ENCODE measurements at regions not wholly inside any gene's neighbourhood (a gene's known extent, or its start where the extent isn't known, plus 50 kb on each side); places are given as distances from the start of the nearest gene placed in this dataset.

DNA sequence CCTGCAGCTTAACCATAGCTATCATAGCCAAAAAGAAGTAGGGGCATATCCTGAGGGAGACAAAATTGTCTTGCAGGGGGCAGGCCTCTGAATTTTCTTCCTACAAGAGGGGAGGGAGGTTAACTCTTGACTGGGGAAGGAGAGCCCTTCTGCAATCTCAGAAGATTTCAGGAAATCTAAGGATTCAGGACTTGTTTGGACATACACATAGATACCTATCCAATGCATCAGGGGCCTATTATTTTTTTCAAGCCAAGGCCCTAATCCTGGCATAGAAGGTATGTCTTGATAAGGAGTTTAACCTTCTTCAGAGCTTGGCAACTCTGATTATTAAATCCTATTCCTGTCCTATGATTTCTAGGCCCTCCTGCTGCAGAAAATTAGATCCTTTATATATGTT lies 375.1 kb upstream of the ACTBL2 start:
- no peaks in the 10 kb centered on the region for H3K4me1 ChIP-seq (ENCODE audit: insufficient read depth, low read length)
- TF ChIP-seq, protein P1, sequence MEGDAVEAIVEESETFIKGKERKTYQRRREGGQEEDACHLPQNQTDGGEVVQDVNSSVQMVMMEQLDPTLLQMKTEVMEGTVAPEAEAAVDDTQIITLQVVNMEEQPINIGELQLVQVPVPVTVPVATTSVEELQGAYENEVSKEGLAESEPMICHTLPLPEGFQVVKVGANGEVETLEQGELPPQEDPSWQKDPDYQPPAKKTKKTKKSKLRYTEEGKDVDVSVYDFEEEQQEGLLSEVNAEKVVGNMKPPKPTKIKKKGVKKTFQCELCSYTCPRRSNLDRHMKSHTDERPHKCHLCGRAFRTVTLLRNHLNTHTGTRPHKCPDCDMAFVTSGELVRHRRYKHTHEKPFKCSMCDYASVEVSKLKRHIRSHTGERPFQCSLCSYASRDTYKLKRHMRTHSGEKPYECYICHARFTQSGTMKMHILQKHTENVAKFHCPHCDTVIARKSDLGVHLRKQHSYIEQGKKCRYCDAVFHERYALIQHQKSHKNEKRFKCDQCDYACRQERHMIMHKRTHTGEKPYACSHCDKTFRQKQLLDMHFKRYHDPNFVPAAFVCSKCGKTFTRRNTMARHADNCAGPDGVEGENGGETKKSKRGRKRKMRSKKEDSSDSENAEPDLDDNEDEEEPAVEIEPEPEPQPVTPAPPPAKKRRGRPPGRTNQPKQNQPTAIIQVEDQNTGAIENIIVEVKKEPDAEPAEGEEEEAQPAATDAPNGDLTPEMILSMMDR (IDR thresholded peaks at IDR 0.05; ENCODE audit: borderline replicate concordance, extremely low read depth, low read length, poor library complexity, severe bottlenecking): no peak
- TF ChIP-seq EZH2 (IDR thresholded peaks at IDR 0.05; ENCODE audit: borderline replicate concordance, low read depth, low read length, severe bottlenecking): no peak
- ATAC-seq (ENCODE audit: insufficient read depth, low read depth) (no peak), DNase-seq (no peak)
- no peak overlapping the region for H3K9ac ChIP-seq (ENCODE audit: low read depth, low read length)
- no peak overlapping the region for H2AFZ ChIP-seq (ENCODE audit: low read depth, low read length)
- H3K4me3 ChIP-seq (ENCODE audit: low read depth in 1 of 2, low read length in 2 of 2): no peak overlapping the region
- H3K4me2 ChIP-seq (ENCODE audit: insufficient read depth, low read length): no peak overlapping the region
- H3K27ac ChIP-seq (ENCODE audit: low read length): no peak overlapping the region
- peaks cover under 1% of the 10 kb centered on the region for H3K27me3 ChIP-seq (ENCODE audit: insufficient read depth, low read length, poor library complexity)
- H4K20me1 ChIP-seq (ENCODE audit: insufficient read depth, low read length): no peaks in the 10 kb centered on the region
- no peaks in the 10 kb centered on the region for H3K9me3 ChIP-seq (ENCODE audit: insufficient read depth, low read length, severe bottlenecking)
- no peaks in the 10 kb centered on the region for H3K36me3 ChIP-seq (ENCODE audit: insufficient read depth, low read length)
- H3K79me2 ChIP-seq (ENCODE audit: insufficient read depth, low read length): no peaks in the 10 kb centered on the region

DNA sequence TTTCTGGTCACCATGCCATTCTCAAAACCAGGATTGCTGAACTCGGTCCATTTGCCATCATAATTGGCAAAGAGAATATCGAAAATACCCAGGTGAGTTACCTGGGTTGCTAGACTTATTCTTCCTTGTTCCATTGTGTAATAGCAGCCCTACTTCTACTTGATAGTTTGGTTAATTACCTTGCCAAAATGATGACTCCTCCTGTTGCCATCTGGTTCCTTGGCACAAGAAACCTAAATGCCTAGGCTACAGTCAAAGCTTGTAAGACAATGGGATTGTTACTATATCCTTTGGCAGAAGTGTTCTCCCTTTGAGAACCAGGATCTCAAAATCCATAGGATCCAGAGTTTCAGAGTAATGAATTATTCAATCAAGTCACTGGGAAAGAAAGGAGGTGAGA lies 373.2 kb upstream of the ACTBL2 start:
- TF ChIP-seq, protein P1 (IDR thresholded peaks at IDR 0.05; ENCODE audit: borderline replicate concordance, extremely low read depth, low read length, poor library complexity, severe bottlenecking): no peak
- no peak for TF ChIP-seq EZH2 (IDR thresholded peaks at IDR 0.05; ENCODE audit: borderline replicate concordance, low read depth, low read length, severe bottlenecking)

DNA sequence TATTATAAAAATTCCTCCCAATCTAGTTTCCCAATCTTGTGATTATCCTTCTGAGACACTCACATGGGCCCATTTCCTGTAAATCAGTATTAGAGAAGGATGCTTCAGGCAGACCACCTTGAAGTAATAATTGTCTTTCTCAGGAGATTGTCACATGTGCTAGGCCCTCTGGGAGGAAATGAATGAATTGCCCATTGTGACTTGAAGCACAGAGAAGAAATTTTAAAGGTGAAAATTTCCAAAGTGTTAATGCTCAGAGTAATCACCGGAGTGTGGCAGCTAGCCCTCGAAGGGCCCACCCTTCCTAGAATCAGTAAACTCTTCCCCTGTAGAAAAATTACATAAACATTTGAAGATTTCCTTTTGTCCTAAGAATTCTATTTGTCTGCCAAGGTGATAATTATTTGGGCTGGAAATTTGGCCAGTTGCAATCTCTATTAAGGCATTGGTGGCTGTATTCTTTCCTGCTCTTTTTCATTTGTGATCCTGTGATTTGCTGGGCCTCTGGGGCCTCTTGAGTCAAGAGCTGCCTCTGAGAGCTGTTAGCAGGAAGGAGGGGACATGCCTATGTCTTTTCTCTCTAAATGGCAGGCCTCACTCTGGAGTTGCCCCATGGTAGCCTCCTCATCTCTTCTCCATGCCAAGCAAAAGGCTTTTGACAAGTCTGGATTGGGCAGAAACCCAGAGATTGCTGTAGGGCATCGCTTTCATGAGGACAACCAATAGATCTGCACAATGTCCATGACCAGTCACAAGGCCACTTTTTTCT lies 371.5 kb upstream of the ACTBL2 start:
- no peaks in the 10 kb centered on the region for H4K20me1 ChIP-seq (ENCODE audit: insufficient read depth, low read length)
- no peak overlapping the region for H2AFZ ChIP-seq (ENCODE audit: low read depth, low read length)
- no peak overlapping the region for H3K27ac ChIP-seq (ENCODE audit: low read length)
- H3K79me2 ChIP-seq (ENCODE audit: insufficient read depth, low read length): no peaks in the 10 kb centered on the region
- no peaks in the 10 kb centered on the region for H3K36me3 ChIP-seq (ENCODE audit: insufficient read depth, low read length)
- no peaks in the 10 kb centered on the region for H3K27me3 ChIP-seq (ENCODE audit: insufficient read depth, low read length, poor library complexity)
- no peaks in the 10 kb centered on the region for H3K9me3 ChIP-seq (ENCODE audit: insufficient read depth, low read length, severe bottlenecking)
- H3K9ac ChIP-seq (ENCODE audit: low read depth, low read length): no peak overlapping the region
- H3K4me1 ChIP-seq (ENCODE audit: insufficient read depth, low read length): no peaks in the 10 kb centered on the region
- DNase-seq (no peak), ATAC-seq (ENCODE audit: insufficient read depth, low read depth) (no peak)
- TF ChIP-seq, protein P1 (IDR thresholded peaks at IDR 0.05; ENCODE audit: borderline replicate concordance, extremely low read depth, low read length, poor library complexity, severe bottlenecking): no peak
- no peak for TF ChIP-seq EZH2 (IDR thresholded peaks at IDR 0.05; ENCODE audit: borderline replicate concordance, low read depth, low read length, severe bottlenecking)
- H3K4me2 ChIP-seq (ENCODE audit: insufficient read depth, low read length): no peak overlapping the region
- H3K4me3 ChIP-seq (ENCODE audit: low read depth in 1 of 2, low read length in 2 of 2): no peak overlapping the region

More for the DNA sequence above, 373.2 kb upstream of the ACTBL2 start:
- ATAC-seq (ENCODE audit: insufficient read depth, low read depth) (no peak), DNase-seq (no peak)
- H3K4me2 ChIP-seq (ENCODE audit: insufficient read depth, low read length): no peak overlapping the region
- H3K27ac ChIP-seq (ENCODE audit: low read length): no peak overlapping the region
- H3K9ac ChIP-seq (ENCODE audit: low read depth, low read length): no peak overlapping the region
- no peak overlapping the region for H2AFZ ChIP-seq (ENCODE audit: low read depth, low read length)
- H3K79me2 ChIP-seq (ENCODE audit: insufficient read depth, low read length): no peaks in the 10 kb centered on the region
- no peaks in the 10 kb centered on the region for H3K4me1 ChIP-seq (ENCODE audit: insufficient read depth, low read length)
- no peaks in the 10 kb centered on the region for H4K20me1 ChIP-seq (ENCODE audit: insufficient read depth, low read length)
- H3K4me3 ChIP-seq (ENCODE audit: low read depth in 1 of 2, low read length in 2 of 2): no peak overlapping the region
- no peaks in the 10 kb centered on the region for H3K27me3 ChIP-seq (ENCODE audit: insufficient read depth, low read length, poor library complexity)
- no peaks in the 10 kb centered on the region for H3K36me3 ChIP-seq (ENCODE audit: insufficient read depth, low read length)
- H3K9me3 ChIP-seq (ENCODE audit: insufficient read depth, low read length, severe bottlenecking): no peaks in the 10 kb centered on the region
